G401.6 (cell line): ENCODE measurements at regions not wholly inside any gene's neighbourhood (a gene's known extent, or its start where the extent isn't known, plus 50 kb on each side); places are given as distances from the start of the nearest gene placed in this dataset.

Source experiments
- FAIRE-seq: peaks from 2 replicates; lab custom pipeline; 2012; peaks lifted over from hg19 to GRCh38; lab: Jason Lieb, UNC

GRCh38 chr12:59928416-59928815 is 332.6 kb downstream of the SLC16A7 start:
- no peak for FAIRE-seq

DNA sequence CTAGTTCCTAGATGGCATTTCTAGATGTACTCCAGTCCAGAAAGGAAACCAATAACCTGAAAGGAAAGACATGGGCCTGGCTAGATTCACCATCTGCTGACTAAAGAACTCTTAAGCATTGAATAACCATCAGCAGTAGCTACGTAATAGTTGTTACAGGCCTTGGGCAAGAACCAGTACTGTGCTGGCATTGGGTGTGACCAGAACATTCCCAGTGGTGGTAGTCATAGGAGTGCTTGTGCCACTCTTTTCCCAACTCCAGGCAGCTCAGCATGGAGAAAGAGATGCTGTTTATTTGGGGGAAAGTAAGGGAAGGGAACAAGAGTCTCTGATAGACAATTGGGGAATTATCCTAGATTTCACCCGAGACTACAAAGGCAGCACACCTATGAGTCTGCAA is 333.3 kb downstream of the SLC16A7 start:
- no peak for FAIRE-seq

DNA sequence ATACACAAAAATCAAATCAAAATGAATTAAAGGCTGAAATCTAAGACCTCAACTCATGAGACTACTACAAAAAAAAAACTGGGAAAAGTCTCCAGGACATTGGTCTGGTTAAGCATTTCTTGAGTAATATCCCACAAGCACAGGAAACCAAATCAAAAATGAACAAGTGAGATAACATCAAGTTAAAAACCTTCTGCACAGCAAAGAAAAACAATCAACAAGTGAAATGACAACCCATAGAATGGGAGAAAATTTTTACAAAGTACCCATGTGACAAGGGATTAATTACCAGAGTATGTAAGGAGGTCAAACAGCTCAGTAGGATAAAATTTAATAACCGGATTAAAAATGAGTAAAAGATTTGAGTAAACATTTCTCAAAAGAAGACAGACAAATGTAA is 338.7 kb downstream of the SLC16A7 start:
- FAIRE-seq, result no peak

GRCh38 chr12:59936534-59936933 is 340.7 kb downstream of the SLC16A7 start:
- FAIRE-seq, result no peak

- no peak for FAIRE-seq
Observed at GRCh38 chr12:59937148-59937547, 341.3 kb downstream of the SLC16A7 start.

DNA sequence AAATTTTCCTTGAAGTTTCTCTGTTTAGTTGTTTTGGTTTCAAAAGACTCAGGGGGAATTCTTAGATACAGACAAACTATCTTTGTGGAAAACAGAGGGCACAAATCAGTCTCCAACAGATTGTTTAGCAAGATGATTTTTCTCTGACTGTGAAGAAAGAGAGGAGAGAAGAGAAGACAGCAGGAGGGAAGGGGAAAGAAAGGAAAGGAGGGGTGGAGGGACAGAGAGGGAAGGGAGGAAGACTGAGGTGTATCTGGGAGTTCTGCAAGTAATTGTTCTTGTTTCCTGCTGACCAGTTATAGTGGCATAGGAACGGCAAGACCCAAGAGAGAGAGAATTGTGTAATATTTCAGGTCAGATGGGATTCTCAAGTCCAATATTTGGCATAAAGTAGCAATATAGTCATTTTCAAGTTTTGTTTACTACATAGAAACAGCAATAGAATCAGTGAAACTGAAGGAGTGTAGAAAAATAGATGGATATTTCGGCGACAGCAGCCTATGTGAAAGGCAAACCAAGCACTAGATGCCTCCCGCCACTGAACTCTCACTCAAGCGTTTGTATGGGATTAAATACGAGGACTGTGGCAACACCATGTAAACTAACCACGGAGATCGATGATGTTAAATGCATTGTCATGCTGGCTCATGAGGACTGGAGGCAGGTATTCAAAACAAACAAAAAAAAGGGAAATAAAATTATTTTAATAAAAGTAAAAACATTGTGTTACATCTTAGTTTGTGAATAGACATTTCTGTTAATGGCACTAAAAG is 342.5 kb downstream of the SLC16A7 start:
- no peak for FAIRE-seq

DNA sequence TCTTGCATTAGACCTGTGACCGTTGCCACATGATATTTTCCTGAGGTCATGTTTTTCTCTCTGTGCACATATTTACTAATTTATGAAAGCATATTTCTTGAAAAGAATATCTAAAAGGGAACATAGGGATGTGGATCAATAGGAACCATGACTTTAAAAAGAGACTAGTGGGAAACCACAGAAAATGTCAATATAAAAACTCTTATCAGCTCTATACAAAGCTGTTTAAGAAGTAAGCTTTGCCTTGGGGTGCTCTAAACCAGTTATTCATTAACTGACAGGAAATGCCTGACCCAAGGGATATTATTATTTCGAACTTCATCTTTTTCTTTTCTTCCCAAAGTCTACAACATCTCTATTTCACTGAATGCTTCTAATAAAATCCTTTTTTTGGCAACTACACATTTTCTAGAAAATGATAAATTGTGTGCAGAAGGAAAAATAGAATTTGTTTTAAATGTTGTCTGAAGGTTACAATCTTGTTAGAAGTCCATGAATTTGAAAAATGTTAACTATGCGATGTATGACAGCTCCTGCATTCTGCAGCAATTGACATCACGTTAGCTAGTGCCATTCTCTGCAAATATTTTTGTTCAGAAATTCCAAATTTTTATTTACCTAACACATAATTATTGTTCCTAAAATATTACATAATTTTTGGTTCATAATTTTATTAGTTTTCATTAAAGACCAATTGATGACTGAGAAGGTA is 345.0 kb downstream of the SLC16A7 start:
- FAIRE-seq, result no peak

DNA sequence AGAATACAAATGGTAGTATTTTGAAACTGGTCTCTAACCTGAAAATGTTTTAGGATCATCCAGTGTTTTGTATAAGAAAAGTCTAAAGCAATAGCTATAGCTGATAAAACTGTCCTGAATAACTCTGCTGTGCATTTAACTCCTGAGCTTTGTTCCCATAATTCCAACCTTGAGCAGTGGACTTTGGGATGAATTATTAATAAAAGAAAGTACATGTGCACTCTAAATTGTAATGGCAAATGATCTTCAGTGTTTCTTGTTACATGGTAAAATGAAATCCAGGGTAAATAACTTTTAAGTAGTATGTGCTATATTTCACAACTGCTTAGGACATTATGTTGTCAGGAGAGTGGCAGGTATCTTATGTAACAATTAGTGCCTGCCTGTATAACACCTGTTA is 345.6 kb downstream of the SLC16A7 start:
- FAIRE-seq, result no peak

GRCh38 chr12:59944177-59944576 is 348.3 kb downstream of the SLC16A7 start:
- no peak for FAIRE-seq

GRCh38 chr12:59946635-59947034 is 350.8 kb downstream of the SLC16A7 start:
- no peak for FAIRE-seq

- FAIRE-seq, result no peak
Observed at GRCh38 chr12:59963546-59963945, 367.7 kb downstream of the SLC16A7 start.

DNA sequence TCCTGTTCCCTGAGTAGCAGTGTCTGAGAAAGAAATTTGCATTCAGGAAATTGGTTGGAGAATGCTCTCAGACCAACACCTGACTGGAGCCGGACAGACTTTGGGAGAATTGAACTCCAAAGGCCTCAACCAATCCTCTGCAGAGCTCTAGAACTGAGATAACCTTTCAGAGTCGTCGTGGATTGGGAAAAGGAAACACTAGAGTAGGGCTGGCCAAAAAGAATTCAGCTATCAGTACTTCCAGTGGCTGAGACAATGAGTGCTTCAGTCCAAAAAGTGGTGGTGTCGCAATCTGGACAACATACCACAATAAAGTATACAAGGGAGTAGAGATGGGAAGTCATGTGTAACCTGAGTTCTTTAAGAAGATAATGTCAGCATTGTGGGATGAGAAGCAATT is 377.1 kb downstream of the SLC16A7 start:
- no peak for FAIRE-seq

GRCh38 chr12:59973515-59973914 is 377.7 kb downstream of the SLC16A7 start:
- no peak for FAIRE-seq

GRCh38 chr12:59977779-59978178 is 381.9 kb downstream of the SLC16A7 start:
- FAIRE-seq, result no peak

DNA sequence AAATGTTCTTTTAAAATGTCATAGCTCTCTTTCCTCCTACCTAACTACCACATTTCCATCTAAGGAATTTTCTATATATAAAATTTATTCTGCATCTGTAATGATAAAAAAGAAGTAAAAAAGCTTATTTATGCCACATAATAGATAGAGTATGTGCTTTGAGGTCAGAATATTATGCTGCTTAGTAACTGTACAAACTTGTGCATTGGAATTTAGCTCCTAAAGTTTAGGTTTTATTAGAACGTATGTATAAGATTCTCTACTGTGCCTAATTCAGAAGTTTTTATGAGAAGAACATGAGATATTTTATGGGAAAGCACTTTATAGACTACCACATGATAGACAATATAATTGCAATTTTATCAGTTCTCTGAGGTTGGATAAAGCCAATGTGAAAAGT is 384.6 kb downstream of the SLC16A7 start:
- no peak for FAIRE-seq

DNA sequence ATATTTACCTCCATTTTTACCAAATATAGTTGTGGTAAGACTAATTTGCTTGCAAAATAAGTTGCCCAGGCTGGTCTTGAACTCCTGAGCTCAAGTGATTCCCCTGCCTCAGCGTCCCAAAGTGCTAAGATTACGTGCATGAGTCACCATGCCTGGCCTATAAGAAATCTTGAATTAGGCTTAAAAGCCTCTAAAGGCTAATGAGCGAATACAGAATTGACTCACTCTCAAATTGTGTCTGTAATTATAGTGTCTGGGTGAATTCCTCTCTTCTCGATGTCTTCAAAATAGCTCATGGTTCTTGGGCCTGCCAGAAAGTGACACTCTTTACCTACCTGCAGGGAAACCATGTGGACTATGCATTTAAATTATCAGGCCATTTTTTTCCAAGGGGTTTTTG is 403.5 kb downstream of the SLC16A7 start:
- no peak for FAIRE-seq

DNA sequence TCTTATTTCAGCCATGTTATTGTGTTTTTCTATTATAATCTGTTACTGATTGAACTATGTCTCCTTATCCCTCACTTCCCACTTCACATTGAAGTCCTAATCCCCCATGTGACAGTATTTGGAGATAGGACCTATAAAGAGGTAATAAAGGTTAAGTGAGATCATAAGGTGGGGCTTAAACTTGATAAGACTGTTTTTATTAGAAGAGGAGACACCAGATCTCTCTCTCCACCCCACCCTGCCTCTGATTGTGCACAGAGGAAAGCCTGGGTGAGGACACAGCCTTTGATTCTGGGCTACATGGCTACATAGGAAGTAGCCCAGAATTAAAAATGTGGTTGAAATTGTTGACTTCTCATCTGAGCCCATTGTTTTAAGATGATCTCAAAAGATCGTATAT is 414.7 kb downstream of the SLC16A7 start:
- no peak for FAIRE-seq

GRCh38 chr12:60012659-60013058 is 416.8 kb downstream of the SLC16A7 start:
- FAIRE-seq, result no peak

DNA sequence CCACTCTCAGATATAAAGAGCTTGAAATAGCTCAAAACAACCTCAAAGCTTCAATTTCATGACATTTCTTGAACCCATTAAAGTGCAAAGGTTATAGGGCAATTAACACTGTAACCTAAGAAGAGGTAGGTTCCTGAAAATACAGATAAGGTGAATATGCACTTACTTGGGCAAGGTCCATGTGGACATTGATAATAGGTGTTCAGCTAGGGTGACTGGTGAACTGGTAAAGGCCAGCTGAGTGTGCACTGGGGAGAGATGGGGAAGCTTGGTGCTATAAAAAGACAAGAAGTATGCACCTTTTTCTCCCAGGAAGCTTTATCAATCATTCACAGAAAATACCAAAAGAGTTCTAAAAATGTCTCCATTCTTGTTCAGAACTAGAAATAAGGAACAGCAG is 418.6 kb downstream of the SLC16A7 start:
- no peak for FAIRE-seq

GRCh38 chr12:60020068-60020467 is 424.2 kb downstream of the SLC16A7 start:
- no peak for FAIRE-seq

- FAIRE-seq, result no peak
Observed at GRCh38 chr12:60021235-60021634, 425.4 kb downstream of the SLC16A7 start.

GRCh38 chr12:60027266-60027665 is 431.4 kb downstream of the SLC16A7 start:
- FAIRE-seq, result no peak

- FAIRE-seq, result no peak
Observed at GRCh38 chr12:60034147-60034546, 438.3 kb downstream of the SLC16A7 start.

DNA sequence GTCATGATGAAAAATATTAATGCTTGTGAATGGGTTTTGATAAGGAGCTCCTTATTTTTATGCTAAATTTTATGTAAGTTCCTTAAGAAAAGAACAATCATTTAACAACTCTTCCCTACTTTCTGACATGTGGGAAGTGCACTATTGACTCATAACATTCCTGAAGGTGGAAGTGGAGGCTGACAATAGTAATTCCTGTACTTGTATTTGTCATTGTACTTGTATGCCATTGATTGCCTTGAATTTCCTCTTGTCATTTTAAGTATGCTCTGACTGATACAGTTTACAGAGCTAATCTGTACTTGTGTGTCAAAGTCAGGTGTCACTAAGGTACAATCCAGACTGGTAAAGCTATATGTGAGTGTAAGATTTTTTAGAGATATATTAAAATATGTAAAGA is 440.0 kb downstream of the SLC16A7 start:
- FAIRE-seq, result no peak
